ENCODE measurements at regions not wholly inside any gene's neighbourhood (a gene's known extent, or its start where the extent isn't known, plus 50 kb on each side); places are given as distances from the start of the nearest gene placed in this dataset.

GRCh38 chr12:28794786-28795185, 354.3 kb upstream of the FAR2 start:
- DNase-seq (ENCODE audit: low read depth): no peak
- in situ Hi-C loops (cut with HindIII; ENCODE audit: low pct_unique_long_range_greater_than_20kb, low sequenced_read_pairs): no loop called here

- DNase-seq (ENCODE audit: low read depth): peak; percentile 38
Measured at GRCh38 chr12:28795311-28795710, 353.8 kb upstream of the FAR2 start.

GRCh38 chr12:28799348-28799747, 349.7 kb upstream of the FAR2 start:
- in situ Hi-C loops (cut with HindIII; ENCODE audit: low pct_unique_long_range_greater_than_20kb, low sequenced_read_pairs): no loop called here

More at GRCh38 chr12:28795311-28795710, 353.8 kb upstream of the FAR2 start:
- in situ Hi-C loops (cut with HindIII; ENCODE audit: low pct_unique_long_range_greater_than_20kb, low sequenced_read_pairs): no loop called here

GRCh38 chr12:28800129-28800528, 348.9 kb upstream of the FAR2 start:
- in situ Hi-C loops (cut with HindIII; ENCODE audit: low pct_unique_long_range_greater_than_20kb, low sequenced_read_pairs): no loop called here
- DNase-seq (ENCODE audit: low read depth): no peak

More at GRCh38 chr12:28799348-28799747, 349.7 kb upstream of the FAR2 start:
- no peak for DNase-seq (ENCODE audit: low read depth)

GRCh38 chr12:28802706-28803438, 346.2 kb upstream of the FAR2 start:
- no peak for DNase-seq (ENCODE audit: low read depth)
- in situ Hi-C loops (cut with HindIII; ENCODE audit: low pct_unique_long_range_greater_than_20kb, low sequenced_read_pairs): no loop called here

GRCh38 chr12:28807535-28807934, 341.5 kb upstream of the FAR2 start:
- in situ Hi-C loops (cut with HindIII; ENCODE audit: low pct_unique_long_range_greater_than_20kb, low sequenced_read_pairs): no loop called here
- DNase-seq (ENCODE audit: low read depth): no peak

- in situ Hi-C loops (cut with HindIII; ENCODE audit: low pct_unique_long_range_greater_than_20kb, low sequenced_read_pairs): no loop called here
- DNase-seq (ENCODE audit: low read depth): no peak
Measured at GRCh38 chr12:28811457-28811856, 337.6 kb upstream of the FAR2 start.

- no peak for DNase-seq (ENCODE audit: low read depth)
- in situ Hi-C loops (cut with HindIII; ENCODE audit: low pct_unique_long_range_greater_than_20kb, low sequenced_read_pairs): no loop called here
Measured at GRCh38 chr12:28814246-28814645, 334.8 kb upstream of the FAR2 start.

- in situ Hi-C loops (cut with HindIII; ENCODE audit: low pct_unique_long_range_greater_than_20kb, low sequenced_read_pairs): no loop called here
- DNase-seq (ENCODE audit: low read depth): no peak
Measured at GRCh38 chr12:28817524-28817923, 331.6 kb upstream of the FAR2 start.

- in situ Hi-C loops (cut with HindIII; ENCODE audit: low pct_unique_long_range_greater_than_20kb, low sequenced_read_pairs): no loop called here
Measured at GRCh38 chr12:28824193-28824846, 324.8 kb upstream of the FAR2 start.

GRCh38 chr12:28824849-28825248, 324.2 kb upstream of the FAR2 start:
- no peak for DNase-seq (ENCODE audit: low read depth)
- in situ Hi-C loops (cut with HindIII; ENCODE audit: low pct_unique_long_range_greater_than_20kb, low sequenced_read_pairs): no loop called here

More at GRCh38 chr12:28824193-28824846, 324.8 kb upstream of the FAR2 start:
- no peak for DNase-seq (ENCODE audit: low read depth)

- no peak for DNase-seq (ENCODE audit: low read depth)
- in situ Hi-C loops (cut with HindIII; ENCODE audit: low pct_unique_long_range_greater_than_20kb, low sequenced_read_pairs): no loop called here
Measured at GRCh38 chr12:28826766-28827165, 322.3 kb upstream of the FAR2 start.

- no peak for DNase-seq (ENCODE audit: low read depth)
- in situ Hi-C loops (cut with HindIII; ENCODE audit: low pct_unique_long_range_greater_than_20kb, low sequenced_read_pairs): no loop called here
Measured at GRCh38 chr12:28827861-28828260, 321.2 kb upstream of the FAR2 start.

- no peak for DNase-seq (ENCODE audit: low read depth)
- in situ Hi-C loops (cut with HindIII; ENCODE audit: low pct_unique_long_range_greater_than_20kb, low sequenced_read_pairs): no loop called here
Measured at GRCh38 chr12:28828318-28828717, 320.8 kb upstream of the FAR2 start.

- DNase-seq (ENCODE audit: low read depth): no peak
- in situ Hi-C loops (cut with HindIII; ENCODE audit: low pct_unique_long_range_greater_than_20kb, low sequenced_read_pairs): no loop called here
Measured at GRCh38 chr12:28830491-28830890, 318.6 kb upstream of the FAR2 start.

- in situ Hi-C loops (cut with HindIII; ENCODE audit: low pct_unique_long_range_greater_than_20kb, low sequenced_read_pairs): no loop called here
- DNase-seq (ENCODE audit: low read depth): no peak
Measured at GRCh38 chr12:28844718-28845117, 304.4 kb upstream of the FAR2 start.

- in situ Hi-C loops (cut with HindIII; ENCODE audit: low pct_unique_long_range_greater_than_20kb, low sequenced_read_pairs): no loop called here
Measured at GRCh38 chr12:28851781-28852180, 297.3 kb upstream of the FAR2 start.

GRCh38 chr12:28855761-28856310, 293.2 kb upstream of the FAR2 start:
- no peak for DNase-seq (ENCODE audit: low read depth)
- in situ Hi-C loops (cut with HindIII; ENCODE audit: low pct_unique_long_range_greater_than_20kb, low sequenced_read_pairs): no loop called here

More at GRCh38 chr12:28851781-28852180, 297.3 kb upstream of the FAR2 start:
- DNase-seq (ENCODE audit: low read depth): no peak

- in situ Hi-C loops (cut with HindIII; ENCODE audit: low pct_unique_long_range_greater_than_20kb, low sequenced_read_pairs): no loop called here
- DNase-seq (ENCODE audit: low read depth): no peak
Measured at GRCh38 chr12:28857369-28857768, 291.7 kb upstream of the FAR2 start.
